GM21737 (cell line): ENCODE measurements at regions not wholly inside any gene's neighbourhood (a gene's known extent, or its start where the extent isn't known, plus 50 kb on each side); places are given as distances from the start of the nearest gene placed in this dataset.

Experiments
- ATAC-seq: cut with Tn5 transposase; IDR thresholded peaks from one replicate; pipeline ENCODE4 v1.9.1; 2021; ENCODE audit warnings: mild to moderate bottlenecking, moderate library complexity; ENCODE audit not compliant: unreplicated experiment

GRCh38 chr4:146029147-146029546, 90.5 kb upstream of the ZNF827 start:
- ATAC-seq = peak; percentile 54

- no peak for ATAC-seq
Observed at GRCh38 chr4:146027761-146028160, 89.1 kb upstream of the ZNF827 start.

GRCh38 chr4:146023334-146023967, 84.8 kb upstream of the ZNF827 start:
- ATAC-seq = peak; percentile 97

GRCh38 chr4:146022541-146022940, 83.9 kb upstream of the ZNF827 start:
- ATAC-seq = no peak

DNA sequence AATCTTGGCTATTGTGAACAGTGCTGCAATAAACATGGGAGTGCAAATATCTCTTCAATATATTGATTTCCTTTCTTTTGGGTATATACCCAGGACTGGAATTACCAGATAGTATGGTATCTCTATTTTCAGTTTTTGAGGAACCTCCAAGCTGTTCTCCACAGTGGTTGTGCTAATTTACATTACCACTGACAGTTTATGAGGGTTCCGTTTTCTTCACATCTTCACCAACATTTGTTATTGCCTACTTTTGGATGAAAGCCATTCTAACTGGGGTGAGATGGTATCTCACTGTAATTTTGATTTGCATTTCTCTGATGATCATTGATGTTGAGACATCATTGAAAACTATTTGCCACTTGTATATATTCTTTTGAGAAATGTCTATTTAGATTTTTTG, 79.6 kb upstream of the ZNF827 start:
- no peak for ATAC-seq

DNA sequence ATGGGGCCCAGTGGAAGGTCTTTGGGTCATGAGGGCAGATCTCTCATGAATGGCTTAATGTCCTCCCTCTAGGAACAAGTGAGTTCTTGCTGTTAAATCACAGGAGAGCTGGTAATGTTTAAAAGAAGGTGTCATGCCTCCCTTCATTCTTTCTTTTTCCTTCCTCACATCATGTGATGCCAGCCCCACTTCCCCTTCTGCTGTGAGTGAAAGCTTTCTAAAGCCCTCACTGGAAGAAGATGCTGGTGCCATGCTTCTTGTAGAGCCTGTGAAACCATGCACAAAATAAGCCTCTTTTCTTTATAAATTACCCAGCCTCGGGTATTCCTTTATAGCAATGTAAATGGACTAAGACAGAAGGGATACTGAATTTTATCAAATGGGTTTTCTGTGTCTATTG, 66.1 kb upstream of the ZNF827 start:
- no peak for ATAC-seq

DNA sequence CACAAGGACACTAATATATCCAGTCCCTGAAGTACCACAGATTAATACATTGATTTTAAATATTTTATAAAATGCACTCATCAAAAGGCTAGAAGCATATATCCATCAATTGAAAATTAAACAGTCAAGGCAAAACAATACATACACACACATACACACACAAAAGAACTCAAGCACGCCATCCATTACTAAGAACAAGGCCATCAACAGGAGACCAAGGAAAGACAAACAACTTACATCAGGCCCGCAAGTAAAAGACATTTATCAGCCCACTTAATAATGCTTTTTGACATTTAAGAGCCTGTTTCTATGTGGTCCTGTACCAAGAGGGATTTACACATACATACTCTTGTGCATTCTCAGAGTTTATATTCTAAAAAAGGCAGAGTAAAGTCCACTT, 50.0 kb upstream of the ZNF827 start:
- no peak for ATAC-seq
